ENCODE measurements at regions not wholly inside any gene's neighbourhood (a gene's known extent, or its start where the extent isn't known, plus 50 kb on each side); places are given as distances from the start of the nearest gene placed in this dataset.

GRCh38 chr1:38568061-38568857, 291.3 kb downstream of the RRAGC start:
- H3K27me3 ChIP-seq = no peaks in the 10 kb centered on the region
- intact Hi-C loops (cut with DNase I) = no loop called here
- no peak overlapping the region for H3K27ac ChIP-seq
- H3K36me3 ChIP-seq (replicated peaks in 1 of 2) = no peaks in the 10 kb centered on the region
- no peak overlapping the region for H3K4me3 ChIP-seq
- no peak for DNase-seq
- no peaks in the 10 kb centered on the region for H3K9me3 ChIP-seq (replicated peaks in 1 of 3)
- 75 to 87% (median 85%) methylated on average over 4 to 5 of the region's 5 CpGs for WGBS, 4 donors
- TF ChIP-seq POLR2A (IDR thresholded peaks at IDR 0.05) = no peak
- TF ChIP-seq CTCF (IDR thresholded peaks at IDR 0.05) = no peak
- H3K4me1 ChIP-seq (replicated peaks in 1 of 2) = no peaks in the 10 kb centered on the region

GRCh38 chr1:38567401-38567800, 292.2 kb downstream of the RRAGC start:
- no peak for TF ChIP-seq POLR2A (IDR thresholded peaks at IDR 0.05)
- TF ChIP-seq CTCF (IDR thresholded peaks at IDR 0.05) = no peak
- WGBS, 4 donors = 81 to 85% (median 83%) methylated on average over 5 of the region's 5 CpGs
- H3K27me3 ChIP-seq = peaks cover 3% of the 10 kb centered on the region
- H3K9me3 ChIP-seq (replicated peaks in 1 of 3) = no peaks in the 10 kb centered on the region
- no peak for DNase-seq
- no peak overlapping the region for H3K4me3 ChIP-seq
- H3K36me3 ChIP-seq (replicated peaks in 1 of 2) = no peaks in the 10 kb centered on the region
- H3K27ac ChIP-seq = no peak overlapping the region
- H3K4me1 ChIP-seq (replicated peaks in 1 of 2) = no peaks in the 10 kb centered on the region
- intact Hi-C loops (cut with DNase I) = no loop called here

GRCh38 chr1:38565020-38565491, 294.5 kb downstream of the RRAGC start:
- intact Hi-C loops (cut with DNase I) = no loop called here
- H3K4me3 ChIP-seq = no peak overlapping the region
- H3K36me3 ChIP-seq (replicated peaks in 1 of 2) = no peaks in the 10 kb centered on the region
- H3K27ac ChIP-seq = no peak overlapping the region
- TF ChIP-seq CTCF (IDR thresholded peaks at IDR 0.05) = no peak
- no peak for TF ChIP-seq POLR2A (IDR thresholded peaks at IDR 0.05)
- DNase-seq = no peak
- WGBS, 4 donors = 51 to 76% (median 70%) methylated on average over 2 to 5 of the region's 5 CpGs
- peaks cover 0 to 2% of the 10 kb centered on the region in 2 donors for H3K4me1 ChIP-seq (replicated peaks in 1 of 2)
- no peaks in the 10 kb centered on the region for H3K9me3 ChIP-seq (replicated peaks in 1 of 3)
- peaks cover 20% of the 10 kb centered on the region for H3K27me3 ChIP-seq

- intact Hi-C loops (cut with DNase I) = no loop called here
- peaks cover 20% of the 10 kb centered on the region for H3K27me3 ChIP-seq
- no peaks in the 10 kb centered on the region for H3K36me3 ChIP-seq (replicated peaks in 1 of 2)
- H3K4me1 ChIP-seq (replicated peaks in 1 of 2) = peaks cover 0 to 5% of the 10 kb centered on the region in 2 donors
- WGBS, 4 donors = 62 to 71% (median 67%) methylated on average over 6 to 7 of the region's 7 CpGs
- H3K4me3 ChIP-seq = no peak overlapping the region
- DNase-seq = no peak
- no peaks in the 10 kb centered on the region for H3K9me3 ChIP-seq (replicated peaks in 1 of 3)
- H3K27ac ChIP-seq = no peak overlapping the region
- TF ChIP-seq POLR2A (IDR thresholded peaks at IDR 0.05) (no peak), CTCF (IDR thresholded peaks at IDR 0.05) (no peak)
These were observed 295.4 kb downstream of the RRAGC start for GRCh38 chr1:38563942-38564735.

All from adrenal gland (tissue), 9 donors.